ENCODE measurements at regions not wholly inside any gene's neighbourhood (a gene's known extent, or its start where the extent isn't known, plus 50 kb on each side); places are given as distances from the start of the nearest gene placed in this dataset.

GRCh38 chr7:7108931-7109330 is 73.4 kb upstream of the C1GALT1 start:
- CTCF ChIA-PET (ENCODE audit: partially characterized antibody), result no interaction called here
- no peak overlapping the region for H3K14ac ChIP-seq (ENCODE audit: insufficient read length)
- H2BK5ac ChIP-seq (ENCODE audit: low read depth, low read length), result no peak overlapping the region
- H2BK120ac ChIP-seq (replicated peaks; ENCODE audit: low read depth, low read length), result no peak overlapping the region
- H3K4me2 ChIP-seq (ENCODE audit: insufficient read depth in 1 of 2, low read depth in 2 of 2, low read length in 2 of 2), result no peak overlapping the region
- H3K79me1 ChIP-seq (ENCODE audit: low read depth, low read length), result no peaks in the 10 kb centered on the region
- no peak overlapping the region for H2AFZ ChIP-seq (ENCODE audit: low read length)
- H2BK15ac ChIP-seq (ENCODE audit: low read length), result no peak overlapping the region
- H2BK20ac ChIP-seq (ENCODE audit: low read length), result no peak overlapping the region
- no peak overlapping the region for H3K23ac ChIP-seq (ENCODE audit: insufficient read length)
- no peak overlapping the region for H4K5ac ChIP-seq (ENCODE audit: insufficient read length, low read depth, low read length)
- DNase-seq (ENCODE audit: low read depth in 1 of 2, low spot score in 2 of 2) (no peak), FAIRE-seq (no peak)
- no peaks in the 10 kb centered on the region for H3K27me3 ChIP-seq (replicated peaks in 1 of 4; ENCODE audit: control insufficient read depth in 3 of 4, extremely low read depth in 1 of 4, insufficient read depth in 3 of 4, low read length in 3 of 4)
- no peak overlapping the region for H3K18ac ChIP-seq (ENCODE audit: extremely low read depth, low read length)
- H3K79me2 ChIP-seq (ENCODE audit: control insufficient read depth in 1 of 2, insufficient read depth in 2 of 2, low read length in 2 of 2), result no peaks in the 10 kb centered on the region
- POLR2A ChIA-PET (ENCODE audit: partially characterized antibody), result no interaction called here
- H3K4me1 ChIP-seq (replicated peaks in 1 of 4; ENCODE audit: control insufficient read depth in 3 of 4, insufficient read depth in 4 of 4, low read length in 3 of 4), result peaks cover 7 to 10% (median 9%) of the 10 kb centered on the region in 4 experiments; a peak in 4 of 7 replicates
- H3K4ac ChIP-seq (replicated peaks; ENCODE audit: insufficient read length, low read depth, low read length), result no peak overlapping the region
- no peak overlapping the region for H3K9ac ChIP-seq (replicated peaks in 1 of 4; ENCODE audit: extremely low read depth in 1 of 4, low read depth in 3 of 4, low read length in 3 of 4)
- H2BK12ac ChIP-seq (ENCODE audit: low read depth, low read length), result no peak overlapping the region
- WGBS, 2 experiments (ENCODE audit: extremely low coverage in 1 of 2, insufficient coverage in 1 of 2, insufficient read length in 1 of 2, insufficient replicate concordance in 2 of 2, low coverage in 1 of 2, low lambda C conversion rate in 2 of 2, missing lambda C conversion rate in 1 of 2), result 50% methylated on average over 1 of the region's 1 CpG; no CpG with 5 or more reads in 1 of the 2 experiments
- no peak overlapping the region for H3K56ac ChIP-seq (replicated peaks; ENCODE audit: insufficient read length, low read depth, low read length)
- no peak overlapping the region for H4K91ac ChIP-seq (replicated peaks; ENCODE audit: insufficient read length, low read length)
- H4K8ac ChIP-seq (ENCODE audit: extremely low read depth, insufficient read depth, low read length), result no peak overlapping the region
- H3K4me3 ChIP-seq (ENCODE audit: extremely low read depth in 1 of 4, insufficient read depth in 2 of 4, low read depth in 3 of 4, low read length in 4 of 4), result no peak overlapping the region; a peak in 1 of 8 replicates
- peaks cover 4 to 5% of the 10 kb centered on the region in 2 experiments; a peak in 3 of 4 replicates for H3K9me3 ChIP-seq (ENCODE audit: insufficient read depth in 2 of 2, low read depth in 1 of 2, low read length in 1 of 2)
- no peaks in the 10 kb centered on the region for H4K20me1 ChIP-seq (replicated peaks in 1 of 2; ENCODE audit: control insufficient read depth in 1 of 2, insufficient read depth in 2 of 2, low read length in 2 of 2)
- H2AK5ac ChIP-seq (ENCODE audit: low read depth, low read length), result no peak overlapping the region
- no peaks in the 10 kb centered on the region for H3K23me2 ChIP-seq (ENCODE audit: low read depth, low read length)
- no peak overlapping the region for H3K27ac ChIP-seq (ENCODE audit: low read depth, low read length)
- H3K36me3 ChIP-seq (ENCODE audit: control insufficient read depth in 2 of 4, insufficient read depth in 4 of 4, low read length in 3 of 4), result no peaks in the 10 kb centered on the region
- TF ChIP-seq POU5F1 (IDR thresholded peaks at IDR 0.05; ENCODE audit: low read depth, low read length), result no peak
- no peak for TF ChIP-seq RNF2 (IDR thresholded peaks at IDR 0.05; ENCODE audit: borderline replicate concordance, low read depth, low read length, missing control alignments, poor library complexity, severe bottlenecking)
- TF ChIP-seq SUZ12 (IDR thresholded peaks at IDR 0.05; ENCODE audit: low read length), result no peak
- no peak for TF ChIP-seq TCF12 (IDR thresholded peaks at IDR 0.05; ENCODE audit: low read depth, low read length)
- TF ChIP-seq, protein P1, sequence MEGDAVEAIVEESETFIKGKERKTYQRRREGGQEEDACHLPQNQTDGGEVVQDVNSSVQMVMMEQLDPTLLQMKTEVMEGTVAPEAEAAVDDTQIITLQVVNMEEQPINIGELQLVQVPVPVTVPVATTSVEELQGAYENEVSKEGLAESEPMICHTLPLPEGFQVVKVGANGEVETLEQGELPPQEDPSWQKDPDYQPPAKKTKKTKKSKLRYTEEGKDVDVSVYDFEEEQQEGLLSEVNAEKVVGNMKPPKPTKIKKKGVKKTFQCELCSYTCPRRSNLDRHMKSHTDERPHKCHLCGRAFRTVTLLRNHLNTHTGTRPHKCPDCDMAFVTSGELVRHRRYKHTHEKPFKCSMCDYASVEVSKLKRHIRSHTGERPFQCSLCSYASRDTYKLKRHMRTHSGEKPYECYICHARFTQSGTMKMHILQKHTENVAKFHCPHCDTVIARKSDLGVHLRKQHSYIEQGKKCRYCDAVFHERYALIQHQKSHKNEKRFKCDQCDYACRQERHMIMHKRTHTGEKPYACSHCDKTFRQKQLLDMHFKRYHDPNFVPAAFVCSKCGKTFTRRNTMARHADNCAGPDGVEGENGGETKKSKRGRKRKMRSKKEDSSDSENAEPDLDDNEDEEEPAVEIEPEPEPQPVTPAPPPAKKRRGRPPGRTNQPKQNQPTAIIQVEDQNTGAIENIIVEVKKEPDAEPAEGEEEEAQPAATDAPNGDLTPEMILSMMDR (IDR thresholded peaks at IDR 0.05; ENCODE audit: control extremely low read depth in 1 of 3, insufficient read depth in 1 of 3, low read depth in 1 of 3, low read length in 3 of 3), result no peak
- no peak for TF ChIP-seq TAF7 (optimal IDR thresholded peaks at IDR 0.05; ENCODE audit: borderline replicate concordance, low read depth, low read length)
- TF ChIP-seq JUN (IDR thresholded peaks at IDR 0.05; ENCODE audit: low read depth, low read length), result no peak
- no peak for TF ChIP-seq KDM5A (IDR thresholded peaks at IDR 0.05; ENCODE audit: low read length)
- TF ChIP-seq ASH2L (IDR thresholded peaks at IDR 0.05; ENCODE audit: low read length), result no peak
- TF ChIP-seq POLR2AphosphoS5 (IDR thresholded peaks at IDR 0.05; ENCODE audit: low read depth, low read length), result no peak
- TF ChIP-seq CTBP2 (IDR thresholded peaks at IDR 0.05; ENCODE audit: borderline replicate concordance, insufficient read depth, insufficient read length, low read length), result no peak
- no peak for TF ChIP-seq BACH1 (IDR thresholded peaks at IDR 0.05; ENCODE audit: low read length)
- no peak for TF ChIP-seq GTF2F1 (IDR thresholded peaks at IDR 0.05; ENCODE audit: borderline replicate concordance, low read depth, low read length)
